ENCODE measurements at regions not wholly inside any gene's neighbourhood (a gene's known extent, or its start where the extent isn't known, plus 50 kb on each side); places are given as distances from the start of the nearest gene placed in this dataset.
"Not testable (repeated sequence)": the region's sequence is repeated elsewhere in the genome, so short reads cannot be mapped to it uniquely, and the experiment has no call there.

DNA sequence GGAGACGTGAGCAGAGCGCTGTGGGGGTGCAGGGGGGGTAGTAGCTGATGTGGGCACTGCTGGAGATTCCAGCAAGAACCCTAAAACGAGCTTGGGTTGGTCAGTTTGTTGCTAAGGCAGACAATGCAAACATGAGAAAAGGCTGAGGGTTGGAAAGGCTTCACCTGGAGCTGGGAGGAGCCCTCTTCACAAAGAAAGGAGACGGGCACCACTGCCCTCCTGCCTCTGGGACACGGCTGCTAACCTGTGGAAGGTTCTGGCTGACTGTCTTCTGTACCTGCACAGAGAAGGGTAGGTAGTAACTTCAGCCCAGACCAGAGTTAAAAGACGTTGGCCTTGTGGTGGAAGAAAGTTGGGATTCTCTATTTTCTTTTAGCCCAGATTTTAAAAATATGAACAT, 108.7 kb downstream of the SUCLA2 start:
- DNase-seq (ENCODE audit: low spot score) = no peak

DNA sequence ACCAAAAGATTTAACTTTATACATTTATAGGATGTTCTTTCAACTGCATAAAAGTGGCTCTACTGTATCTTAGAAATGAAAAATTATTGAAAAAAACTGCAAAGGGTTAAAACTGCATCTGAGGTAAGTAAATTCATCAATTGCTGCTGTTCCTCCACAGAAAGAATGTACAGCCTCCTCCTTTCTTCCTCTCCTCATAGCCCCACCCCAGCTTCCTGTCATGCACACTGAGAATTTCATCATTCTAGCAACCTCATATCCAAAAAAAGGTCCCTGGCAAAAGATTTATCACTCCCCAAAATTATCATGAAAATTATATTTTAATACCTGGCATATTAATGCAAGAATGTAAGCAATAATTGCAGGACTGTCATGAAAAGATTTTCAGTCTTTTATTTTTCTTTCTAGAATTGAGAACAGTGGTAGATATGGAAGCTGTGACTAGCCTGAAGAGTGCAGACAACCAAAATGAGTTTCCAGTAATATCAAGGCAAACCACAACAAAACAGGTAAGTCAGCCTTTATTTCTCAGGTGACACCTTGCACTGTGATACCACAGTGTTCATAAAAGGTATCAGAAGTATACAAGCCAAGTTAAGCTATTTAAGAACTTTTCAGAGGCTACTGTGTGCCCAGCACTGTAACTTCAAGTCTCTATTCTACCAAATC, 110.8 kb downstream of the SUCLA2 start:
- no peak for DNase-seq (ENCODE audit: low spot score)

- DNase-seq (ENCODE audit: low spot score) = no peak
Observed at GRCh38 chr13:47886314-47886713, 114.8 kb downstream of the SUCLA2 start.

GRCh38 chr13:47875201-47875600, 125.9 kb downstream of the SUCLA2 start:
- DNase-seq (ENCODE audit: low spot score) = no peak

- DNase-seq (ENCODE audit: low spot score) = not testable (repeated sequence)
Observed at GRCh38 chr13:47873987-47874386, 127.1 kb downstream of the SUCLA2 start.

- not testable (repeated sequence) for DNase-seq (ENCODE audit: low spot score)
Observed at GRCh38 chr13:47873319-47873718, 127.8 kb downstream of the SUCLA2 start.

- DNase-seq (ENCODE audit: low spot score) = peak; percentile 78
Observed at GRCh38 chr13:47869776-47870175, 131.3 kb downstream of the SUCLA2 start.

- no peak for DNase-seq (ENCODE audit: low spot score)
Observed at GRCh38 chr13:47865883-47866282, 135.2 kb downstream of the SUCLA2 start.

GRCh38 chr13:47862841-47863240, 138.2 kb downstream of the SUCLA2 start:
- no peak for DNase-seq (ENCODE audit: low spot score)

GRCh38 chr13:47859165-47859564, 141.9 kb downstream of the SUCLA2 start:
- no peak for DNase-seq (ENCODE audit: low spot score)

DNA sequence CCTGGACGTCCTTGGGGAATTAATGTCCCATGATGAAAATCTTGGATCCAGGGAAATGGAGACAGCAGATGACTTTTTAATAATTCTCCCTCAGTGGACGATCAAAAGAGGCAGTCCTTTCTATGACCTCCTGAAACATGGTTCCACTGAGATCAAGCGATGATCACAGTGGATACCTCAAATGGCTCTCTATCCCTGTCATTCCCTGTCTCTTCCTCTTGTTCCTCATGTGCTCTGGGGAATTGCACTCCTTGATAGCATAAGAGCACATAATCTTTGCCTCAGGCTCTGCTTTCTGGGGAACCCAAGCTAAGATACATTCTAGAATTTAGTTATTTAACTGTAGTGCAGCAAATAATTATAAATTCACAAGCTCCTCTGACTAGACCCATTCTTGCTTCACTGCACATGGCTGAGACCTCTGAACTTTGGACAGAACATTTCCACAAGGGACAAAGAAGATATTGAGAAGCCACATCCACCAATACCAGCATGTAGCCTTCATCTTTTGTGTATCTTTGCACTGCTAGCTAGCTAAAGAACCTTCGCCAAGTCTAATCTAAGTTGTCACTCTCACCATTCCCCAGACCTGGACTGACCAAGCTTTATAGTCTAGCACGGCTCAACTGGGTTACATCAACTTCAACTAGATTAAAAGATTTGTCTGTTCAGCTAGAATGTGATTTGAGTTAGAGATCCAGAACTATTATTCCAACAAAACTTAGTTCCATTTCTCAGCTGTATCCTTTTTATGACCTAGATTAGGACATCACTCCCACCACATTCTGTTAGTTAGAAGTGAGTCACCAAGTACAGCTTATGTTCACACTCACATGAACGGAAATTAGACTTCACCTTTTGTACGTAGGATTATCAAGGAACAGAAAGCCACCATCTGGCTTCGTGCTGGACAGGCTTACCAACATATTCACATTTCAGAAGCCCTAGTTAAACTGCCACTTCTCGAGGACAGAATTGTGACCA, 142.7 kb downstream of the SUCLA2 start:
- no peak for DNase-seq (ENCODE audit: low spot score)

DNA sequence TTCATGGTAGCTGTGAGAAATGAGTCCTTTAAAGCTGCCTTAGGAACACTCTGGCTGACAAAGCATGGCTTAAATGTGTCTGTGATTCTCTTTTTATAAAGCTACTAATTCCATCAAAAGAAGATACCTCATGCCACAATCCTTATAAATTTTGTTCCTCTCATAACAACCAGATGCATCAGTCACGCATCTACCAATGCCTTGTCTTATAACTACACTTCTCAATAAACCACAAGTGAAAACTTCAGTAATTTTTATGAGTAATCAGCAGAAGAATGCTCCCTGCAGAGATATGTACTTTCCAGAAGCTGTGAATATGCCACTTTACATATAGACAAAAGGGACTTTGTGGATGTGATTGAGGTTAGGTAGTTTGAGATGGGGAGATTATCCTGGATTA, 147.8 kb downstream of the SUCLA2 start:
- DNase-seq (ENCODE audit: low spot score) = peak; percentile 79

DNA sequence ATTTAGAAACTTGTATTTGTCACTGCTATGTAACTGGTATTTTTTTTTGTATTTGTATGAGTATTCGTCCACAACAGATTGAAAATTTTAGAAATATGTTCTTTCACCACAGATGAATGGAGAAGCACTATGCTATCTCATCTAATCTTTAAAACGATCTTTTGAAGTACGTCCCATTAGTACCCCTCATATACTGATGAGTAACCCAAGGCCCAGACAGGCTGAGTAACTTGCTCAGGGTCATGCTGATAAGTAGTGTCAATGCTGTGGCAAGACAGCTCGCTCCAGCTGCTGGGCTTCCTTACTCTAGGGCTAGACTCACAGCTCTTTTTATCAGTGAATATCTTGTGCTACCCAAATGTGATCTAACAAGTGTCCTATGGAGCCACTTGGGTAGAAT, 154.2 kb downstream of the SUCLA2 start:
- no peak for DNase-seq (ENCODE audit: low spot score)

GRCh38 chr13:47845981-47846380, 155.1 kb downstream of the SUCLA2 start:
- DNase-seq (ENCODE audit: low spot score) = peak; percentile 47

GRCh38 chr13:47843005-47843404, 158.1 kb downstream of the SUCLA2 start:
- peak; percentile 66 for DNase-seq (ENCODE audit: low spot score)

- DNase-seq (ENCODE audit: low spot score) = no peak
Observed at GRCh38 chr13:47841151-47841550, 159.9 kb downstream of the SUCLA2 start.

DNA sequence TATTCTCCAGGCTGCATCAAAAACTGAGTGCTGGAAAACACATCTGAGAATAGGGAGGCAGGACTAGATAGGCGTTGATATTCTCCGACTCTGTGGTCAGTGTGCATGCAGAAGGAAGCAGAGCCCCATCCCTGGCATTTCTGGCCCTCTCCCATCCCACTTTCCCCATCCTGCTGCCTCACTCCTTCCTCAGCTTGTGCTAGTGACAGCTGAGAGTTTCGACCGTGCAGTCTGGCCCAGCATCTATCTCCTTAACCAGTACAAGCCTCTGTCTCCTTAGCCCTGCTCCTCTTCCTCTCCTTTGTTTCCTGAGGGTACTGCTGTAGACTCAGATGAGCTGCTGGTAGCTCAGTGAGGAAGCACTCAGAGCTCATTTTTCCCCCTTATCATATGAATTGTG, 163.2 kb downstream of the SUCLA2 start:
- no peak for DNase-seq (ENCODE audit: low spot score)

DNA sequence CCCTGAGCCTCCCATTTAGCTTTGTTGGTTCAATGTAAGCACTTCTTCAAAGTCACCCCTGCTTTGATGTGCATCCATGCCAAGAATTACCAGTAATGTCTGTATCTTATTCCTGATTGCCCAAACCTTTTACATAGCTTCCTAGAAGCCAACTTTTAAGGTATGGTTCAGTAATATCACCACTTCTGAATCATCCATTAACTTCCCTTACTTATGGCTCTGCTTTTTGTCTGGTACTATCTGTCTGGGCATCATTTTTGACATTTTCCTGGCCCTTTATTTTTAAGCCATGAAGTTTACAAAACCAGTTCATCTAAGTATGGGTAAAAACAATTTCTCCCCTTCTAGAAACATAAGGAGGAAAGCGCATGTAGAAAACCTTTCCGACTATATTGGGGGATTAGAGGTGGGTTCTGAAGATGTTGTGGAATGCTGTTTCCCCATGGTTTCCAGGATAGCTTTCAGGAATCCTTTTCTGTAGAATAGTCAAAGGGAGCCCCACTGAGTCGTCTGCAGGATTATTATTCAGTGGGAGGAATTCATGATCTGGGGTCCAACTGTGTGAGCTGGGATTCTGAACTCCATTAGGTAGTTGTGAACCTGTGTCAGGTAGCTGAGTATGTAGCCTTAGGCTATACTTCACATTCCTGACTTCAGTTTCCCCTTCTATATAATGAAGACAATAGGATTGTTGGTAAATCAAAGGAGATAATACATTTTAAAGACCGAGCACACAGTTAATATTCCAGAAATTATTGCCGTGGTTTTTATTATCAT, 163.8 kb downstream of the SUCLA2 start:
- no peak for DNase-seq (ENCODE audit: low spot score)

DNA sequence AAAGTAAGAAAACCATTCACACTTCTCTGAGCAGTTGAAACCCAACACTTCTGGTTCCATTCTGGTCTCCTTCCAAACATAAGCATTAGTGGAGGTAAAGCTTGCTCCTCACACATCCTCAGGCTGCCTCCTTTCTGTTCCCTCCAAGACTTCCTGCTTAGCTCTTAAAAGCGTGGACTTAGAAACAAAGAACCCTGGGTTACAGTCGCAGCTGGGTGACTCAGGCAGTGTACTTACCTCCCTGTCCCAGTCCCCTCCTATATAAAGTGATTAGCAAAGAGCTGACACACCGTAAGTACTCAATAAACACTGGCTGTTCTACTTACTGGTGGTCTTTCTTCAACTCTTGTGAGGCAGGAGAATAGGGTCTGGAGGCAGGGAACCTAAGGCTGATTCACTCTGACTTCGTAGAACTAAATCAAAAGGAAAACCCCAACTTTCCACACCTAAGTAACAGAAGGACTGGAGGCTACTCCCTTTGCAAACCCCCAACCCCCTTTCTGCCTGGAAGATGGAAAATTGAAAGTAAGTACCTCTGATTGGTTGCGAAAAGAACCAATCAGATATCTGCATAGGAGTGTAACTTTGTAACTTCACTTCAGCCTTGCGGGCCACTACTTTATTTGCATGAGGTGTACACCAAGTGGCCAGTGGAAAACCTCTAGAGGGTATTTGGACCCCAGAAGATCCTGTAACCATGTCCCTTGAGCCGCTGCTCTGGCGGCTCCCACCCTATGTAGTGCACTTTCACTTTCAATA, 165.4 kb downstream of the SUCLA2 start:
- DNase-seq (ENCODE audit: low spot score) = no peak

GRCh38 chr13:47832458-47832972, 168.6 kb downstream of the SUCLA2 start:
- DNase-seq (ENCODE audit: low spot score) = no peak

DNA sequence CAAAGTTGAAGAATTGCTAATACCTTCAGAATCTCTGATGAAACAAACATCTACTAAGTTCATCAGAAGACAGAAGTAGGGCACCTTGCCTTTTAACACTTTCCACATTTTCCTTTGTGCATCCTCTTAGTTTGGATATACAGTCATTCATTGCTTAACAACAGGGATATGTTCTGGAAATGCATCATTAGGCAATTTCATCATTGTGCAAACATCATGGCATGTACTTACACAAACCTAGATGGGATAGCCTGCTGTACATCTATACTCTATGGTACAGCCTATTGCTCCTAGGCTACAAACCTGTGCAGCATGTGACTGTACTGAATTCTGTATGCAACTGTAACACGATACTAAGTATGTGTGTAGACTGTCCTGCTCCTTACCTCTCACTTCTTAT, 169.8 kb downstream of the SUCLA2 start:
- no peak for DNase-seq (ENCODE audit: low spot score)
